ENCODE measurements at regions not wholly inside any gene's neighbourhood (a gene's known extent, or its start where the extent isn't known, plus 50 kb on each side); places are given as distances from the start of the nearest gene placed in this dataset.

DNA sequence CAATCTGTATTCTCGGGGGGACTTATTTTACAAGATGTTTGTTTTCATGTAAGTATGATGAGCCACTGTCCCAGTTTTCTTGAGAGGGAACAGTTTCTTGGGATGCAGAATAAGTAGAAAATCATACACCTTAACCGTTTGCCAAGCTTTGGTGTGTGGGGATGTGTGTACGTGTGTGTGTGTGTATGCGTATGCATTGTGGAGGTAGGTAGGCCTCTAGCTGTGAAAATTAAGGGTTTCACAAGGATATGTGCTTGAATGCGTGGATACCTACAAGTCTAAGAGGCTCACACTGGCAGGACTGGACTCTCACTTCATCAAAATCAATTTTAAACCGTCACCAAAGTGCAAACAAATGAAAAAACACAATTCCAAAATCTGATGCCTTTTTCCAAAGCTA is 204.2 kb upstream of the RBMS1 start:
- Histone ChIP-seq H3K4me3 (ENCODE audit: low read depth, low read length) (no peak overlapping the region), H3K36me3 (ENCODE audit: insufficient read depth, low read length) (no peaks in the 10 kb centered on the region), H2AFZ (ENCODE audit: low read length, unreplicated experiment) (no peak overlapping the region), H3K79me2 (ENCODE audit: control insufficient read depth, insufficient read depth, low read length, unreplicated experiment) (no peaks in the 10 kb centered on the region), H3K27me3 (ENCODE audit: insufficient read depth, low read length) (no peaks in the 10 kb centered on the region), H3K27ac (ENCODE audit: low read depth, low read length) (no peak overlapping the region), H3K4me1 (ENCODE audit: control insufficient read depth, insufficient read depth, low read length, unreplicated experiment) (peaks cover 5% of the 10 kb centered on the region)

DNA sequence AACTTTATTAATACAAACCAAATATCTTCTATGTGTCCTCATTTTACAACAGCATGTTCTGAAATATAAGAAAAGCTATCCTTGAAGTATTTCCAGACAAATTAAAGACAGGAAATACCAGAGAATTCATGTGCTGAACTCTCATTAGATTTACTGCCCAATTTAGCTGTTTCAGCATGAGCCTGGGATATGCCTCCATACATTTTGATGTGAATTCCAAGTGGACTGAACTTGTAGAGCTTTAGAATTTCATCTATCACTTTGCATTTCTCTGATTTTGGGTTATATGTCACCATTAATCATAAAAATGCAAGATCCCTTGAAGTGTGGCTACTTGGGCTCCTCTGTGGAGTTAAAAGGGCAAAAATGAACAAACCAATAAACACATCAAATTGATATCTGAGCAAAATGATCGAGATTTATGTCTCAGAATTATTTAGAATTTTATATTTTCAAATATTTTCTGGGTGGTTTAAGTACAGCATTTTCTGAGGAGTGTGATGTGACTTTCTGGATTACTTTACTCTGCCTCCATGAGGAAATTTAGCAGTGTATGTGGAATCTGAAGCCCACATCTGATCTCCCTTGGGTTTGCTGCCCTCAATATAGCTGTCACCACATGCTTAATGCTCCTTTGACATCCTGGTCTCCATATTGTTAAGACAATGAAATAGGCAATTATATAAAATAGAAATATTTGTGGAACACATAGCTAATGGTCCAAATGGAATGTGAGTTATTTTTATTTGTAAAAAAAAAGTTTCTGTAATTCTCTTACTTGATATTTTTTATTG is 206.6 kb upstream of the RBMS1 start:
- H3K27ac ChIP-seq (ENCODE audit: low read depth, low read length): no peak overlapping the region
- H3K36me3 ChIP-seq (ENCODE audit: insufficient read depth, low read length): no peaks in the 10 kb centered on the region
- H3K79me2 ChIP-seq (ENCODE audit: control insufficient read depth, insufficient read depth, low read length, unreplicated experiment): no peaks in the 10 kb centered on the region
- H2AFZ ChIP-seq (ENCODE audit: low read length, unreplicated experiment): peak overlapping the region; percentile 44
- no peak overlapping the region for H3K4me3 ChIP-seq (ENCODE audit: low read depth, low read length)
- H3K27me3 ChIP-seq (ENCODE audit: insufficient read depth, low read length): no peaks in the 10 kb centered on the region
- peaks cover 5% of the 10 kb centered on the region for H3K4me1 ChIP-seq (ENCODE audit: control insufficient read depth, insufficient read depth, low read length, unreplicated experiment)

DNA sequence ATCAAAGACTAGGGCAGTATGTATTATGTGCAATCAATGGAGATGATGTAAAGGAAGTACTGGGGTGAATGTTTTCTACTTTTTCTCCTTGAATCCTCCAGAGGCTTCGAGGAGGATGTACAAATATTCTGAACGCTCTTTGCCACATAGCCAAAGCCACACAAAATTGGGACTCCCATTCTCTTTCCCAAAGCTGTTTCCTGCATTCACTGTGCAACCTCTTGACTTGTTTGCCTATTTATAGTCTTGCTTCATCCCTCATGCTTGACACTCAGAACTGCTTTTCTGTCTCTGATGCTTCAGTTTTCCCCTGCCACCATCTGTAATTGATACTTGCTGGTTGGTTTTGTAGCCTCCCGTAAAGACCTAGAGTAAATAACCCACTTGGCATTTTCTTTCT is 208.2 kb upstream of the RBMS1 start:
- Histone ChIP-seq H3K4me1 (ENCODE audit: control insufficient read depth, insufficient read depth, low read length, unreplicated experiment) (peaks cover 5% of the 10 kb centered on the region), H3K27me3 (ENCODE audit: insufficient read depth, low read length) (no peaks in the 10 kb centered on the region), H3K36me3 (ENCODE audit: insufficient read depth, low read length) (no peaks in the 10 kb centered on the region), H3K4me3 (ENCODE audit: low read depth, low read length) (no peak overlapping the region), H2AFZ (ENCODE audit: low read length, unreplicated experiment) (no peak overlapping the region), H3K79me2 (ENCODE audit: control insufficient read depth, insufficient read depth, low read length, unreplicated experiment) (no peaks in the 10 kb centered on the region), H3K27ac (ENCODE audit: low read depth, low read length) (no peak overlapping the region)

DNA sequence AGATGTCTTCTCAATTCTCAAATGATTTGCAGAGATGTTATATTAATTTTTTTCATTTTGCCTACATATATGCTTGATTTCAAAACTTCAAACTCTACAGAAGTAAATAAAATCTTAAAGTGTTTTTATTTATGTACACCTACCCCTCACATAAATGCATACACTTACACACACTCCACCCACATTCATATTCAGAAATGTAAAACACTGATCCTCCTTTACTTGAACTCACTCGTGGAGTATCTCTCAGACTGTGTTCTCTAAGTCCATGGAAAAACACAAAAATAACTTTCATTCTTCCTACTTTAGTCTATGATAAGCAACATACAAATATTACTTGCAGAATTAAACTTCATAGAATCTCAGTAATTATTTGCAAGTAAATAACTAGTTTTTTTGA is 209.1 kb upstream of the RBMS1 start:
- Histone ChIP-seq H2AFZ (ENCODE audit: low read length, unreplicated experiment) (no peak overlapping the region), H3K36me3 (ENCODE audit: insufficient read depth, low read length) (no peaks in the 10 kb centered on the region), H3K27ac (ENCODE audit: low read depth, low read length) (no peak overlapping the region), H3K79me2 (ENCODE audit: control insufficient read depth, insufficient read depth, low read length, unreplicated experiment) (no peaks in the 10 kb centered on the region), H3K4me1 (ENCODE audit: control insufficient read depth, insufficient read depth, low read length, unreplicated experiment) (peaks cover 5% of the 10 kb centered on the region), H3K4me3 (ENCODE audit: low read depth, low read length) (no peak overlapping the region), H3K27me3 (ENCODE audit: insufficient read depth, low read length) (no peaks in the 10 kb centered on the region)

DNA sequence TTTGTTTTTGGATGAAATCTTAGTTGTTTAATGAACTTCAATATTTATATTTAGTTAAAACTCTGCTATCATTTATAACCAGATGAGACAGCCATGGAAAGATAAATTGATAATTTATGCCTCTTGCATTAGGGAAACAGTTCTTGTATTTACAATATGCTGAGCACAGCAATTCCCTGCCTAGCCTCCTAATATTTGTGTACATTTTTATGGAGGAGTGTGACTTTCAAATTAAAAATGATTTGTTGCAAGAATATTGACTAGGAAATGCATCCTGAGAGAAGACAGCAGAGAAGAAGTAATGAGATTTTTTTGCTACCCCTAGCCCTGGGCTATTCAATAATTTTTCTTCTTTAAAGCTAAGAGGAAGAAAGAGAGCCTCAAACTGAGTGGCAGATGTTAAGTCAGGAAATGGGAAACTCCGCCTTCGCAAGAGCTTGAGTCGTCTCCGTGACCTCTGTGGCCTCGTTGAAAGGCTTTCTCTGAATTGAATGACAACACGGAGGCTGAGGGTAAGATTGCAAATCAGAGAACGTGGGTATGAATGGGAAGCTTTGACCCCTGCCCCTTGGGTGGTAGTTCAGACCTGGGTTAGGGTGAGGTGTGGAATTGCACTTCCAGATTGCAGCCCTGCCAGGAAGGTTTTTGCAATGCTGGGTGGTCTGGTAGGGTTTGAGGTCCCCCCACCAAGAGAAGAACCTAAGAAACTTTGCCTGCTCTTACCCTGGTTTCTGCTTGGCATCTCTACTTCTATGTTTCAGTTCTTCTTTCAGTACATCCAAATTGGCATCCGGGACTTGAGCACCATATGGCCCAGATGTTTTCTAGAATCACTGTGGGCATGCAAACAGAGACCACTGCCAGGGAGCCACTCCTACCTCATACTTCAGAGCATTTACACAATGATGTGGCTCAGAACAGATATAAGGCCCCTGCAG is 210.3 kb upstream of the RBMS1 start:
- no peak overlapping the region for H2AFZ ChIP-seq (ENCODE audit: low read length, unreplicated experiment)

DNA sequence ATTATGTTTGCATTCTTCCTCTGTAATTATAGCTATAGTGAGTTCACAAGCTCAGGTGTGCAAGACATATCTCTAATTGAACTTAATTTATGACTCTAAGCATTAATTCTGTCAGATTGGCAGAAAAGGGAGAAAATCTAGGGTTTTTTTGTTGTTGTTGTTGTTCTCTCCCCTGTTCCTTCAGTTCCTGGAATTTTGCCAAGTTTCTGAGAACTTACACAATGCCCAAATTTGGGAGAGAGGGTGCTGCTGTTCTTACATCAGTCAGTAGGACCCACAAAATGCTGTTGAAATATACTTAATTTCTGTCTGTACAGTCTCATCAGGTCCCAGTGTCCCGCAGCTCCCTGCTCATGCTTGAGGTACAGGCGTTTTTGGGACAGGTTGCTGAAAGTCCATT is 221.8 kb upstream of the RBMS1 start:
- Histone ChIP-seq H3K27ac (ENCODE audit: low read depth, low read length) (no peak overlapping the region), H3K79me2 (ENCODE audit: control insufficient read depth, insufficient read depth, low read length, unreplicated experiment) (no peaks in the 10 kb centered on the region), H2AFZ (ENCODE audit: low read length, unreplicated experiment) (no peak overlapping the region), H3K4me3 (ENCODE audit: low read depth, low read length) (no peak overlapping the region), H3K36me3 (ENCODE audit: insufficient read depth, low read length) (no peaks in the 10 kb centered on the region), H3K27me3 (ENCODE audit: insufficient read depth, low read length) (no peaks in the 10 kb centered on the region), H3K4me1 (ENCODE audit: control insufficient read depth, insufficient read depth, low read length, unreplicated experiment) (no peaks in the 10 kb centered on the region)

More for the DNA sequence above, 210.3 kb upstream of the RBMS1 start:
- Histone ChIP-seq H3K27me3 (ENCODE audit: insufficient read depth, low read length) (no peaks in the 10 kb centered on the region), H3K4me3 (ENCODE audit: low read depth, low read length) (no peak overlapping the region), H3K27ac (ENCODE audit: low read depth, low read length) (no peak overlapping the region), H3K36me3 (ENCODE audit: insufficient read depth, low read length) (no peaks in the 10 kb centered on the region), H3K79me2 (ENCODE audit: control insufficient read depth, insufficient read depth, low read length, unreplicated experiment) (no peaks in the 10 kb centered on the region), H3K4me1 (ENCODE audit: control insufficient read depth, insufficient read depth, low read length, unreplicated experiment) (peaks cover 5% of the 10 kb centered on the region)

DNA sequence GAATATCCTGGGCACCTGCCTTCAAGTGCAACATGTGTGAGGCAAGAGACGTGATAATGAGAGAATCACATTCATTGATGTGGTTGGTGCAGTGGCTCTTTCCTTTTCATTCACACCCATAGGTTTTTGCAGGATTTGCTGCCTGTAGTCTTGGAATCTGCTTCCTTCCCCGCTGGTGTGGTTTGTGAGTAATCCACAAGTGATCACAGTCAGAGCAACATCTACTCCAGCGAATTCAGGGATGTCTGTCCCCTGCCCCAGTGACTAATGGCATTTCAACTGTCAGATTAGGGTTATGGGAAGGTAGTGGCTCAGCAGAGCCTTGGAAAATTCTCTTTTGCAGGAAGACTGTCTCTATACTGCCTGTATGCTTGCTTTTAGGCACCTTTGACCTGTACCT is 225.5 kb upstream of the RBMS1 start:
- no peak overlapping the region for H2AFZ ChIP-seq (ENCODE audit: low read length, unreplicated experiment)
- H3K4me1 ChIP-seq (ENCODE audit: control insufficient read depth, insufficient read depth, low read length, unreplicated experiment): no peaks in the 10 kb centered on the region
- no peaks in the 10 kb centered on the region for H3K79me2 ChIP-seq (ENCODE audit: control insufficient read depth, insufficient read depth, low read length, unreplicated experiment)
- H3K27me3 ChIP-seq (ENCODE audit: insufficient read depth, low read length): no peaks in the 10 kb centered on the region
- H3K27ac ChIP-seq (ENCODE audit: low read depth, low read length): no peak overlapping the region
- H3K4me3 ChIP-seq (ENCODE audit: low read depth, low read length): no peak overlapping the region
- H3K36me3 ChIP-seq (ENCODE audit: insufficient read depth, low read length): no peaks in the 10 kb centered on the region

DNA sequence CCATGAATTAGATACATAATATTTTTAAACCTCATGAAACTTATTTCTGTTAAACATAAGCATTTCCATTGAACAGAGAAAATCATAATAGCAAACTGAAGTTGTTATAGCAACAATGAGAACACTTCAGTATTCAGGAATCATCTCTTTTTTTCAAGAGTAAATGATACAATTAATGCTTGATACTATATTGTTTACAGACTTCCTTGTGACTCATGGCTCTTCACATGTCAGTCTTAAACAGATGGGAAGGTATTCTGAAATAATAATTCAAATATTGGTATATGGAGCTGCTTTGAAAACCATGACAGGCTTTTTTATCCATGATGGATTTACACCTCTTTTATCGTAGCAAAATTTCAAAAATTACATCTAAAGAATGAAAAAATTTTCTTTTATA is 226.5 kb upstream of the RBMS1 start:
- Histone ChIP-seq H3K79me2 (ENCODE audit: control insufficient read depth, insufficient read depth, low read length, unreplicated experiment) (no peaks in the 10 kb centered on the region), H3K27ac (ENCODE audit: low read depth, low read length) (no peak overlapping the region)

DNA sequence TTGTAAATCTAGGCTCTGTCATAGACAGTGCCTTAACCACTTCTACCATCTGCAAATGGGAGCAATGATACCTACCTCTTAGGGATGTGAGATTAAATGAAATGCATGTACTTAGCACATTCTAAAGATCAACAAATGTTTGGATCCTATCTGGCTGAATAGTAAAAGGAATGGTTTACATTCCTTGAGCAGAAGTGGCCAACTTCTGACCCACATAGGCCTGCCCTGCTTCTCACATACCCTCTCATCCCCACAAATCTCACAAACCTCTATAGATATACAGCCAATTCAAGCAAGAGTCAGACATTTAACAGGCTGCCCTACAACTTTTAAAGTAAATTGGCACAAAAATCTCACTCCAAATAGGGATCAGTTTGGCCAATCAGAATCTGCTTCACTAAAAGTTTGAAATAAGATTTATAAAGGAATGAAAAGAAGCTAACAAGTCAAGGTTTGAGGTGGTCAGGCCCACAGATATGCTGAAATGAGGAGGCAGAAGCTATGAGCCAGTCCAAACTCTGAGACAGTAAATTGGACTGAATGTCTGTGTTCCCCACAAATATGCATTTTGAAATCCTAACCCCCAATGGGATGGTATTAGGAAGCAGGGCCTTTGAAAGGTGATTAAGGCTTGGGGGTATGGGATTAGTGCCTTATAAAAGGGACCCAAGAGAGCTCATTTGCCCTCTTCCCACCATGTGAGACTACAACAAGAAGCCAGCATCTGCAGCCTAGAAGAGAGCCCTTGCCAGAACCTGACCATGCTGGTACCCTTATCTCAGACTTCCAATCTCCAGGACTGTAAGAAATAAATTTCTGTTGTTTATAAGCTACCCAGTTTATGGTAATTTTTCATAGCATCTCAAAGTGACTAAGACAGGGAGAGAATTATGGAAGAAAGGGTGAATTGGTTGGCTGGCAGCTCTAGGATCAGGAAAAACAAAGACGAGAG is 227.8 kb upstream of the RBMS1 start:
- Histone ChIP-seq H3K36me3 (ENCODE audit: insufficient read depth, low read length) (no peaks in the 10 kb centered on the region), H3K27ac (ENCODE audit: low read depth, low read length) (no peak overlapping the region), H3K79me2 (ENCODE audit: control insufficient read depth, insufficient read depth, low read length, unreplicated experiment) (no peaks in the 10 kb centered on the region), H3K27me3 (ENCODE audit: insufficient read depth, low read length) (no peaks in the 10 kb centered on the region), H2AFZ (ENCODE audit: low read length, unreplicated experiment) (no peak overlapping the region), H3K4me1 (ENCODE audit: control insufficient read depth, insufficient read depth, low read length, unreplicated experiment) (no peaks in the 10 kb centered on the region), H3K4me3 (ENCODE audit: low read depth, low read length) (no peak overlapping the region)

More for the DNA sequence above, 226.5 kb upstream of the RBMS1 start:
- Histone ChIP-seq H2AFZ (ENCODE audit: low read length, unreplicated experiment) (no peak overlapping the region), H3K4me3 (ENCODE audit: low read depth, low read length) (no peak overlapping the region), H3K27me3 (ENCODE audit: insufficient read depth, low read length) (no peaks in the 10 kb centered on the region), H3K4me1 (ENCODE audit: control insufficient read depth, insufficient read depth, low read length, unreplicated experiment) (no peaks in the 10 kb centered on the region), H3K36me3 (ENCODE audit: insufficient read depth, low read length) (no peaks in the 10 kb centered on the region)

DNA sequence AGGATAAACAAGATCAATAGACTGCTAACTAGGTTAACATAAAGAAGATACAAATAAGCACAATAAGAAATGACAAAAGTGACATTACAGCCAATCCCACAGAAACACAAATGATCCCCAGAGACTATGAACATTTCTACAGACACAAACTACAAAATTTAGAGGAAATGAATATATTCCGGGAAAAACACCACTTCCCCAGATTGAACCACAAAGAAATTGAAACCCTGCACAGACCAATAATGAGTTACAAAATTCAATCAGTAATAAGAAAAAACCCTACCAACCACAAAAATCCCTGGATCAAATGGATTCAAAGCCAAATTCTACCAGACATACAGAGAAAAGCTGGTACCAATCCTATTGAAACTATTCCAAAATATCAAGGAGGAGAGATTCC is 232.4 kb upstream of the RBMS1 start:
- Histone ChIP-seq H2AFZ (ENCODE audit: low read length, unreplicated experiment) (no peak overlapping the region), H3K36me3 (ENCODE audit: insufficient read depth, low read length) (no peaks in the 10 kb centered on the region)

More for the DNA sequence above, 232.4 kb upstream of the RBMS1 start:
- Histone ChIP-seq H3K4me3 (ENCODE audit: low read depth, low read length) (no peak overlapping the region), H3K27me3 (ENCODE audit: insufficient read depth, low read length) (no peaks in the 10 kb centered on the region), H3K4me1 (ENCODE audit: control insufficient read depth, insufficient read depth, low read length, unreplicated experiment) (no peaks in the 10 kb centered on the region), H3K79me2 (ENCODE audit: control insufficient read depth, insufficient read depth, low read length, unreplicated experiment) (no peaks in the 10 kb centered on the region), H3K27ac (ENCODE audit: low read depth, low read length) (no peak overlapping the region)

All from ACC112 (cell line).